GM12878 (cell line): ENCODE measurements at regions not wholly inside any gene's neighbourhood (a gene's known extent, or its start where the extent isn't known, plus 50 kb on each side); places are given as distances from the start of the nearest gene placed in this dataset.
A peak's percentile ranks its signal among the peaks of the same experiment; 100 is the strongest.

Source experiments
- ATAC-seq: fragments of 200-7000 bp; cut with Tn5 transposase; 3 replicates; pipeline ENCODE4 v1.9.1; 2020; ENCODE audit warnings: mild to moderate bottlenecking, moderate library complexity
- BruUV-seq: library from RNA; stranded (reverse); fragments of 400-500 nt; replicated peaks from 2 replicates; lab custom pipeline; 2021; lab: Mats Ljungman, UMichigan
- CTCF ChIA-PET: fragments of 300-600 bp; sonication (Branson Sonifier 250); formaldehyde crosslinking; extraction: SDS; loops from one replicate; lab custom pipeline; 2021; ENCODE audit warnings: inconsistent platforms; lab: Yijun Ruan, JAX
- POLR2A ChIA-PET: fragments of 350-600 bp; formaldehyde crosslinking; extraction: SDS; loops from one replicate; lab custom pipeline; 2021; ENCODE audit warnings: inconsistent platforms; lab: Charles Lee
- RAD21 ChIA-PET: fragments of 300-600 bp; sonication (Branson Sonifier 250); formaldehyde crosslinking; loops from one replicate; lab custom pipeline; 2023; ENCODE audit warnings: antibody characterized with exemption; ENCODE audit not compliant: unreplicated experiment; lab: Charles Lee
- SMC1A ChIA-PET: fragments of 300-600 bp; sonication (Branson Sonifier 250); formaldehyde crosslinking; loops from one replicate; lab custom pipeline; 2023; ENCODE audit not compliant: unreplicated experiment, uncharacterized antibody; lab: Charles Lee
- DNase-seq: peaks from one replicate; pipeline ENCODE4 v3.0.0-alpha.2; 2011; ENCODE audit warnings: low read depth, low spot score
- FAIRE-seq: peaks from 3 replicates; lab custom pipeline; 2011; peaks lifted over from hg19 to GRCh38; lab: Jason Lieb, UNC
- H2AFZ ChIP-seq: 2 replicates; pipeline ENCODE4 v1.6.0; 2011; ENCODE audit warnings: low read depth, low read length, control low read depth; ENCODE audit not compliant: control insufficient read depth
- H3K27ac ChIP-seq: 2 replicates; pipeline ENCODE4 v1.5.1; 2011; ENCODE audit warnings: control low read depth; ENCODE audit not compliant: control insufficient read depth, insufficient read depth
- H3K27me3 ChIP-seq, 2 experiments: replicated peaks in 1 of 2; 2 replicates each; pipeline versions ENCODE4 v1.6.0 to v1.6.1; 2011; ENCODE audit warnings: low read length in 1 of 2; ENCODE audit not compliant: control insufficient read depth in 2 of 2, insufficient read depth in 2 of 2
- H3K36me3 ChIP-seq, 2 experiments: 2 replicates each; pipeline ENCODE4 v1.5.1; 2011; ENCODE audit warnings: low read length in 1 of 2; ENCODE audit not compliant: control insufficient read depth in 2 of 2, insufficient read depth in 2 of 2
- H3K4me1 ChIP-seq: 2 replicates; pipeline ENCODE4 v1.6.1; 2011; ENCODE audit warnings: mild to moderate bottlenecking, low read length, moderate library complexity, mixed read lengths; ENCODE audit not compliant: control insufficient read depth, insufficient read depth
- H3K4me2 ChIP-seq: 2 replicates; pipeline ENCODE4 v1.6.0; 2011; ENCODE audit warnings: control low read depth; ENCODE audit not compliant: control insufficient read depth, insufficient read depth
- H3K4me3 ChIP-seq: fragments of 200-600 bp; sonication (generic); 2 replicates; pipeline ENCODE4 v1.5.1; 2016
- H3K79me2 ChIP-seq: 2 replicates; pipeline ENCODE4 v1.6.0; 2011; ENCODE audit warnings: low read length; ENCODE audit not compliant: control insufficient read depth, insufficient read depth
- H3K9ac ChIP-seq: 2 replicates; pipeline ENCODE4 v1.8.0; 2011; ENCODE audit warnings: low read length, control low read depth, mixed read lengths; ENCODE audit not compliant: control insufficient read depth, insufficient read depth
- H3K9me3 ChIP-seq: replicated peaks from 3 replicates; pipeline ENCODE4 v1.5.1; 2011; ENCODE audit warnings: mild to moderate bottlenecking, low read length; ENCODE audit not compliant: control insufficient read depth, insufficient read depth
- H4K20me1 ChIP-seq: 2 replicates; pipeline ENCODE4 v1.6.0; 2011; ENCODE audit not compliant: control insufficient read depth, insufficient read depth
- GATAD2B ChIP-seq: fragments of 450-650 bp; conservative IDR thresholded peaks from 2 replicates; pipeline ENCODE4 v1.6.1; 2017; ENCODE audit warnings: low read depth, mild to moderate bottlenecking, moderate library complexity
- HCFC1 ChIP-seq: fragments of 150-350 bp; IDR thresholded peaks from 2 replicates; pipeline ENCODE4 v1.6.1; 2014; ENCODE audit warnings: low read length
- IKZF1 ChIP-seq: fragments of 450-650 bp; conservative IDR thresholded peaks from 2 replicates; pipeline ENCODE4 v1.6.1; 2017; ENCODE audit warnings: antibody characterized with exemption, mild to moderate bottlenecking
- MYC ChIP-seq: IDR thresholded peaks from 2 replicates; pipeline ENCODE4 v1.6.1; 2011; ENCODE audit warnings: mild to moderate bottlenecking, low read length, moderate library complexity, inconsistent platforms; ENCODE audit not compliant: insufficient read depth, insufficient replicate concordance, insufficient read length, severe bottlenecking
- RELA ChIP-seq: fragments of 450-650 bp; IDR thresholded peaks from 2 replicates; pipeline ENCODE4 v1.8.0; 2014; ENCODE audit warnings: borderline replicate concordance; ENCODE audit not compliant: partially characterized antibody
- SP1 ChIP-seq: IDR thresholded peaks from one replicate; pipeline ENCODE4 v1.6.1; 2011; ENCODE audit warnings: low read depth, low read length
- SPI1 ChIP-seq: IDR thresholded peaks from 2 replicates; pipeline ENCODE4 v1.6.1; 2011; ENCODE audit warnings: low read depth, mild to moderate bottlenecking, low read length, moderate library complexity, borderline replicate concordance; ENCODE audit not compliant: insufficient read depth
- SRF ChIP-seq, 2 experiments: IDR thresholded peaks; 2 replicates each; pipeline ENCODE4 v1.6.1; 2011; ENCODE audit warnings: low read depth in 2 of 2, low read length in 2 of 2, mild to moderate bottlenecking in 1 of 2, moderate library complexity in 1 of 2
- TCF12 ChIP-seq: IDR thresholded peaks from 2 replicates; pipeline ENCODE4 v1.6.1; 2011; ENCODE audit warnings: low read depth, mild to moderate bottlenecking, low read length
- TCF7 ChIP-seq: IDR thresholded peaks from 2 replicates; pipeline ENCODE4 v1.6.1; 2014; ENCODE audit warnings: antibody characterized with exemption, borderline replicate concordance
- ZNF622 ChIP-seq: fragments of 450-650 bp; IDR thresholded peaks from 2 replicates; pipeline ENCODE4 v1.6.1; 2017; ENCODE audit warnings: mild to moderate bottlenecking, inconsistent platforms
- WGBS: methylation state at CpG from one replicate; pipeline ENCODE4 v1.1.6; 2016; ENCODE audit warnings: low lambda C conversion rate; ENCODE audit not compliant: insufficient replicate concordance, insufficient coverage; ENCODE audit errors: missing lambda C conversion rate; 5-methylcytosine and 5-hydroxymethylcytosine counted together
- in situ Hi-C: fragments of 300-500 bp; cut with MboI; formaldehyde crosslinking; loops from 9 replicates; pipeline ENCODE4 v1.14.3; 2018; ENCODE audit warnings: mixed read lengths
- intact Hi-C: fragments of 100-400 bp; cut with micrococcal nuclease; formaldehyde crosslinking; loops from one replicate; pipeline ENCODE4 v1.14.2; 2022; ENCODE audit not compliant: unreplicated experiment
- TF ChIP-seq, protein P1 (sequence below): IDR thresholded peaks from 2 replicates; pipeline ENCODE4 v1.6.1; 2012; ENCODE audit warnings: low read depth, low read length, improper control_type of control experiment
- TF ChIP-seq, protein P2 (sequence below): fragments of 450-650 bp; formaldehyde crosslinking; IDR thresholded peaks from 2 replicates; pipeline ENCODE4 v1.4.0; 2022; ENCODE audit warnings: mild to moderate bottlenecking, moderate library complexity
- TF ChIP-seq, protein P3 (sequence below): fragments of 450-650 bp; IDR thresholded peaks from 2 replicates; pipeline ENCODE4 v1.6.1; 2017; ENCODE audit warnings: mild to moderate bottlenecking

DNA sequence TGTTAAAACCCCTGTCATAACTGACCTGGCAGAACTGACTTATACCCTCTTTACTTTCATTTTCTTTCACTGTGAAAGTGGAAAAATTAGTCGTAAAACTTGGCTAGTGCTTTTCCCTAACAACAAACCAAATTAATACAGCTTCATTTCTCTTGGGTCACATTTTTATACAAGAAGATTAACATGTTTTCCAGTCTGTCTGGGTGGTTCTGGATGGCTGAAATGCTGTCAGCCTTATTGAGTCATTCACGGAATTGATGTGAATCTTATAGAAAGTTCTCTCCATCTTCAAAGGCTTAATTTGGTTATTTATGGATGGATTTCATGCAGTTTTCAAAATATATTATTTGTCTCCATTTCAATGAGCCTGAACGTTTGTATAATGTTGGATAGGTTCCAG lies 440.0 kb downstream of the KCTD12 start:
- no peak for TF ChIP-seq GATAD2B
- TF ChIP-seq ZNF622: no peak
- TF ChIP-seq, protein P1, sequence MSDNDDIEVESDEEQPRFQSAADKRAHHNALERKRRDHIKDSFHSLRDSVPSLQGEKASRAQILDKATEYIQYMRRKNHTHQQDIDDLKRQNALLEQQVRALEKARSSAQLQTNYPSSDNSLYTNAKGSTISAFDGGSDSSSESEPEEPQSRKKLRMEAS: no peak
- no peak for TF ChIP-seq TCF7
- no peak for TF ChIP-seq HCFC1
- TF ChIP-seq, all 136 proteins: peak for 0
- Histone ChIP-seq H3K27ac (no peak overlapping the region), H3K4me2 (no peak overlapping the region), H4K20me1 (no peaks in the 10 kb centered on the region), H3K27me3 (no peaks in the 10 kb centered on the region), H3K4me1 (no peaks in the 10 kb centered on the region), H3K79me2 (no peaks in the 10 kb centered on the region), H2AFZ (no peak overlapping the region), H3K9ac (no peak overlapping the region), H3K4me3 (no peak overlapping the region), H3K36me3 (no peaks in the 10 kb centered on the region), H3K9me3 (no peaks in the 10 kb centered on the region)
- BruUV-seq: no TSS peak
- ChIA-PET SMC1A (no interaction called here), CTCF (interaction anchor here (0.6 kb wide), 1 partner anchor 26 kb away, joined by 3 read pairs; no protein-coding TSS in a partner anchor), RAD21 (no interaction called here), POLR2A (no interaction called here)
- in situ Hi-C loops (no loop called here), intact Hi-C loops (no loop called here)
- FAIRE-seq (no peak), ATAC-seq (no peak), DNase-seq (no peak)
- WGBS: 43% methylated on average over 3 of the region's 3 CpGs

DNA sequence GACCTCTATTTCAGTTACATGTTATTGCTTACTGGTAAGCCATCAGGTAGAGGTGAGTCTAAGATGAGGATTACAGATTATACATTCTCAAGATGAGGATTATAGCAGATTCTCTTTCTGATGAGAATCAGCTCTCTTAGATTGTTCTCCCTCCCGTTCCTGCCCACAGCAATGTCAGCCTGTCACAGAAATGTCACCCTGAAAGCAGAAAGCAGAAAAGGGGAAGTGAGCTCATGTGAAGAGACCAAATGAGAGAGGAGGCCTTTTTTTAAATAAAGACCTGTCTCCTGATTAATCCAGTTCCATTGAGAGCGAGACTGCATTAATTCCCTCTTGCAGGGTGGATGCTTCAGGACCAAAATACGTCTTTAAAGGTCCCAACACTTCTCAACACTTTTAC lies 445.6 kb downstream of the KCTD12 start:
- CTCF ChIA-PET: no interaction called here
- FAIRE-seq: no peak
- SMC1A ChIA-PET: no interaction called here
- TF ChIP-seq IKZF1: no peak
- TF ChIP-seq SRF (IDR thresholded peaks at IDR 0.05; ENCODE audit: low read depth in 2 of 2, low read length in 2 of 2): peak in 1 of 2 experiments; percentile 12; a peak in 1 of 4 replicates
- peak; percentile 98 for TF ChIP-seq SPI1
- TF ChIP-seq, protein P2, sequence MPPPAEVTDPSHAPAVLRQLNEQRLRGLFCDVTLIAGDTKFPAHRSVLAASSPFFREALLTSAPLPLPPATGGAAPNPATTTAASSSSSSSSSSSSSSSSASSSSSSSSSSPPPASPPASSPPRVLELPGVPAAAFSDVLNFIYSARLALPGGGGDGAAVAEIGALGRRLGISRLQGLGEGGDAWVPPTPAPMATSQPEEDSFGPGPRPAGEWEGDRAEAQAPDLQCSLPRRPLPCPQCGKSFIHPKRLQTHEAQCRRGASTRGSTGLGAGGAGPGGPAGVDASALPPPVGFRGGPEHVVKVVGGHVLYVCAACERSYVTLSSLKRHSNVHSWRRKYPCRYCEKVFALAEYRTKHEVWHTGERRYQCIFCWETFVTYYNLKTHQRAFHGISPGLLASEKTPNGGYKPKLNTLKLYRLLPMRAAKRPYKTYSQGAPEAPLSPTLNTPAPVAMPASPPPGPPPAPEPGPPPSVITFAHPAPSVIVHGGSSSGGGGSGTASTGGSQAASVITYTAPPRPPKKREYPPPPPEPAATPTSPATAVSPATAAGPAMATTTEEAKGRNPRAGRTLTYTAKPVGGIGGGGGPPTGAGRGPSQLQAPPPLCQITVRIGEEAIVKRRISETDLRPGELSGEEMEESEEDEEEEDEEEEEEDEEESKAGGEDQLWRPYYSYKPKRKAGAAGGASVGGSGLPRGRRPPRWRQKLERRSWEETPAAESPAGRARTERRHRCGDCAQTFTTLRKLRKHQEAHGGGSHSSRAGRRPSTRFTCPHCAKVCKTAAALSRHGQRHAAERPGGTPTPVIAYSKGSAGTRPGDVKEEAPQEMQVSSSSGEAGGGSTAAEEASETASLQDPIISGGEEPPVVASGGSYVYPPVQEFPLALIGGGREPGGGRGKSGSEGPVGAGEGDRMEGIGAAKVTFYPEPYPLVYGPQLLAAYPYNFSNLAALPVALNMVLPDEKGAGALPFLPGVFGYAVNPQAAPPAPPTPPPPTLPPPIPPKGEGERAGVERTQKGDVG (CRISPR knock-in tag): no peak
- no peak for TF ChIP-seq TCF12
- no peak for TF ChIP-seq RELA
- no peak for TF ChIP-seq MYC
- TF ChIP-seq, protein P3, sequence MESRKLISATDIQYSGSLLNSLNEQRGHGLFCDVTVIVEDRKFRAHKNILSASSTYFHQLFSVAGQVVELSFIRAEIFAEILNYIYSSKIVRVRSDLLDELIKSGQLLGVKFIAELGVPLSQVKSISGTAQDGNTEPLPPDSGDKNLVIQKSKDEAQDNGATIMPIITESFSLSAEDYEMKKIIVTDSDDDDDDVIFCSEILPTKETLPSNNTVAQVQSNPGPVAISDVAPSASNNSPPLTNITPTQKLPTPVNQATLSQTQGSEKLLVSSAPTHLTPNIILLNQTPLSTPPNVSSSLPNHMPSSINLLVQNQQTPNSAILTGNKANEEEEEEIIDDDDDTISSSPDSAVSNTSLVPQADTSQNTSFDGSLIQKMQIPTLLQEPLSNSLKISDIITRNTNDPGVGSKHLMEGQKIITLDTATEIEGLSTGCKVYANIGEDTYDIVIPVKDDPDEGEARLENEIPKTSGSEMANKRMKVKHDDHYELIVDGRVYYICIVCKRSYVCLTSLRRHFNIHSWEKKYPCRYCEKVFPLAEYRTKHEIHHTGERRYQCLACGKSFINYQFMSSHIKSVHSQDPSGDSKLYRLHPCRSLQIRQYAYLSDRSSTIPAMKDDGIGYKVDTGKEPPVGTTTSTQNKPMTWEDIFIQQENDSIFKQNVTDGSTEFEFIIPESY: no peak
- no peak for TF ChIP-seq SP1

More for the DNA sequence above, 445.6 kb downstream of the KCTD12 start:
- ChIA-PET POLR2A (no interaction called here), RAD21 (no interaction called here)
- peak; percentile 96 for ATAC-seq
- H3K4me2 ChIP-seq: 0 out of 2 replicates have a peak overlapping the region, but pooled peaks have one; percentile 48
- H3K27me3 ChIP-seq: no peaks in the 10 kb centered on the region
- in situ Hi-C loops: no loop called here
- H2AFZ ChIP-seq: peak overlapping the region; percentile 67
- H4K20me1 ChIP-seq: no peaks in the 10 kb centered on the region
- H3K9ac ChIP-seq: no peak overlapping the region
- peak; percentile 17 for DNase-seq
- H3K4me3 ChIP-seq: no peak overlapping the region
- no peaks in the 10 kb centered on the region for H3K79me2 ChIP-seq
- WGBS: 1% methylated on average over 3 of the region's 3 CpGs
- no peaks in the 10 kb centered on the region for H3K9me3 ChIP-seq
- intact Hi-C loops: no loop called here
- H3K4me1 ChIP-seq: no peaks in the 10 kb centered on the region
- no peak overlapping the region for H3K27ac ChIP-seq
- BruUV-seq: no TSS peak
- H3K36me3 ChIP-seq: no peaks in the 10 kb centered on the region
